HFFc6 (cell line): ENCODE measurements at regions not wholly inside any gene's neighbourhood (a gene's known extent, or its start where the extent isn't known, plus 50 kb on each side); places are given as distances from the start of the nearest gene placed in this dataset.
A peak's percentile ranks its signal among the peaks of the same experiment; 100 is the strongest.
"Not testable (repeated sequence)": the region's sequence is repeated elsewhere in the genome, so short reads cannot be mapped to it uniquely, and the experiment has no call there.

Experiments used
- DNase-seq: peaks from one replicate; pipeline ENCODE4 v3.0.0-alpha.2; 2018
- H3K27ac Mint-ChIP-seq: 2 replicates; pipeline ENCODE4 v1.8.0; 2020; ENCODE audit warnings: mild to moderate bottlenecking, mixed read lengths
- H3K27me3 Mint-ChIP-seq: 2 replicates; pipeline ENCODE4 v1.8.0; 2021; ENCODE audit warnings: mild to moderate bottlenecking, moderate library complexity, mixed read lengths; ENCODE audit not compliant: insufficient read depth
- H3K36me3 Mint-ChIP-seq: 2 replicates; pipeline ENCODE4 v1.8.0; 2021; ENCODE audit warnings: low read depth, mixed read lengths
- H3K4me1 Mint-ChIP-seq: 2 replicates; pipeline ENCODE4 v1.8.0; 2020; ENCODE audit warnings: low read depth, mixed read lengths
- H3K4me3 Mint-ChIP-seq: 2 replicates; pipeline ENCODE4 v1.8.0; 2020; ENCODE audit warnings: mild to moderate bottlenecking, moderate library complexity, mixed read lengths
- H3K9me3 Mint-ChIP-seq: 2 replicates; pipeline ENCODE4 v1.8.0; 2020; ENCODE audit warnings: mild to moderate bottlenecking, mixed read lengths
- TF ChIP-seq, protein P1 (sequence below): fragments of 200-600 bp; sonication (generic); IDR thresholded peaks from 2 replicates; pipeline ENCODE4 v1.5.0; 2021; ENCODE audit warnings: antibody characterized with exemption, mild to moderate bottlenecking

DNA sequence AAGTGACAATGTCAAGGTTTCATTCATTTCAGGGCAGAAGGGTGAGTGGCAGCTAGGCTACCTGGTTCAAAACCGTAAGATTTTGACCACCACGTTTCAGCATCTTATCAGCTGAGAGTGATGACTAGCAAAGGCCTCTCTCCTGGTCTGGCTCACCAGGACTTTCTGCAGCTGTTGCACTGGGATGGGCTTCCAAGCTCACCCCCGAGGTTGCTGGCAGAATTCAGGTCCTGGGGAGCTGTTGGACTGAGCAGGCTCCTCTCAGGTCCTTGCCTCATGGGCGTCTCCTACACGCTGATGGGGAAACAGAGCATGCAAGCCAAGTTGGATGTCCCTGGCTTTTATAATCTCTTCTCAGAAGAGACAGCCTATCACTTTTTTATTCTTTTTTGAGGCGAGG, 88.8 kb upstream of the RNU6-1 start:
- TF ChIP-seq, protein P1, sequence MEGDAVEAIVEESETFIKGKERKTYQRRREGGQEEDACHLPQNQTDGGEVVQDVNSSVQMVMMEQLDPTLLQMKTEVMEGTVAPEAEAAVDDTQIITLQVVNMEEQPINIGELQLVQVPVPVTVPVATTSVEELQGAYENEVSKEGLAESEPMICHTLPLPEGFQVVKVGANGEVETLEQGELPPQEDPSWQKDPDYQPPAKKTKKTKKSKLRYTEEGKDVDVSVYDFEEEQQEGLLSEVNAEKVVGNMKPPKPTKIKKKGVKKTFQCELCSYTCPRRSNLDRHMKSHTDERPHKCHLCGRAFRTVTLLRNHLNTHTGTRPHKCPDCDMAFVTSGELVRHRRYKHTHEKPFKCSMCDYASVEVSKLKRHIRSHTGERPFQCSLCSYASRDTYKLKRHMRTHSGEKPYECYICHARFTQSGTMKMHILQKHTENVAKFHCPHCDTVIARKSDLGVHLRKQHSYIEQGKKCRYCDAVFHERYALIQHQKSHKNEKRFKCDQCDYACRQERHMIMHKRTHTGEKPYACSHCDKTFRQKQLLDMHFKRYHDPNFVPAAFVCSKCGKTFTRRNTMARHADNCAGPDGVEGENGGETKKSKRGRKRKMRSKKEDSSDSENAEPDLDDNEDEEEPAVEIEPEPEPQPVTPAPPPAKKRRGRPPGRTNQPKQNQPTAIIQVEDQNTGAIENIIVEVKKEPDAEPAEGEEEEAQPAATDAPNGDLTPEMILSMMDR = no peak
- H3K4me1 Mint-ChIP-seq = peaks cover 39% of the 10 kb centered on the region
- no peak for DNase-seq

DNA sequence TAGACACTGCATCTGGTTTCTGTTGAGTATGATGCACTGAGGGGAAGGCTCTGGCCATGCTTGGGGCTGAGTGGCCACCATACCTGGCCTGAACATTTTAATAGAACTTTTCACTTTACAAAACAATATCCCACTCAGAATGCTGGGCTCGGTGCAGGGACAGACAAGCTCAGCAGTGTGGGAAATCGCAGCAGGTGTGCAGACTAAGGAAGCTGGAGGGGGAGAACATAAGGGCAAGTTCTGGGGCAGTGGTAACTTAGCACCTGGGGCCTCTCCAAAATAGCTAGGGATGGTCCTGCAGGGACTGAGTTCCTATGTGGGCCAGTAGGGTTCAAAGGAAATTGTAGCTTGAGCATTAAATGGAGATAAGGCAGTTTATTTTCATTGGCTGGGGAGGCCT, 90.9 kb upstream of the RNU6-1 start:
- Mint-ChIP-seq H3K27ac (no peak overlapping the region), H3K4me1 (peaks cover 34% of the 10 kb centered on the region), H3K27me3 (peaks cover 11% of the 10 kb centered on the region), H3K4me3 (no peak overlapping the region), H3K9me3 (no peaks in the 10 kb centered on the region), H3K36me3 (no peaks in the 10 kb centered on the region)
- TF ChIP-seq, protein P1 = no peak
- DNase-seq = no peak

More for the DNA sequence above, 88.8 kb upstream of the RNU6-1 start:
- Mint-ChIP-seq H3K9me3 (no peaks in the 10 kb centered on the region), H3K27ac (peak overlapping the region; percentile 72; the same call in 1 of the 2 replicates), H3K36me3 (no peaks in the 10 kb centered on the region), H3K4me3 (no peak overlapping the region), H3K27me3 (peaks cover 14% of the 10 kb centered on the region)

DNA sequence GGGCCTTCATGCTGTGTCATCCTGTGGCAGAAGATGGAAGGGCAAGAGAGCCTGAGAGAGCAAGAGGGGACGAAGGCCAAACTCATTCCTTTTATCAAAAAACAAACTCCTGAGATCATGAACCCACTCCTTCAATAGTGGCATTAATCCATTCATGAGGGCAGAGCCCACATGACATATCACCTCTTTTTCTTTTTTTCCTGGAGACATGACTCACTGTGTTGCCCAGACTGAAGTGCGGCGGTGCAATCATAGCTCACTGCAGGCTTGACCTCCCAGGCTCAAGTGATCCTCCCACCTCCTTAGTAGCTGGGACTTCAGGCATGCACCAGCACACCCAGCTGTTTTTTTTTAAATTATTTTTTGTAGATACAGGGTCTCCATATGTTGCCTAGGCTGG, 92.0 kb upstream of the RNU6-1 start:
- H3K4me1 Mint-ChIP-seq = peaks cover 25% of the 10 kb centered on the region
- H3K27ac Mint-ChIP-seq = no peak overlapping the region
- H3K9me3 Mint-ChIP-seq = no peaks in the 10 kb centered on the region
- no peak overlapping the region for H3K4me3 Mint-ChIP-seq
- H3K27me3 Mint-ChIP-seq = peaks cover 11% of the 10 kb centered on the region
- TF ChIP-seq, protein P1 = no peak
- no peak for DNase-seq
- no peaks in the 10 kb centered on the region for H3K36me3 Mint-ChIP-seq

DNA sequence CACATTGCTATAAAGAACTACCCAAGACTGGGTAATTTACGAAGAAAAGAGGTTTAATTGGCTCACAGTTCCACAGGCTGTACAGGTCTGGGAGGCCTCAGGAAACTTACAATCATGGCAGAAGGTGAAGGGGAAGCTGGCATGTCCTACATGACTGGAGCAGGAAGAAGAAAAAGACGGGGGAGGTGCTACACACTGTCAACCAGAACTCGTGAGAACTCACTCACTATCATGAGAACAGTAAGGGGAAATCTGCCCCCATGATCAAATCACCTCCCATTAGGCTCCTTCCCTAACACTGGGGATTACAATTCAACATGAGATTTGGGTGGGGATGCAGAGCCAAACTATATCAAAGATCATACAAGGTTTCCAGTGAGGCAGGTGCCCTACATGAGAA, 94.3 kb upstream of the RNU6-1 start:
- not testable (repeated sequence) for H3K36me3 Mint-ChIP-seq
- peaks cover 12% of the 10 kb centered on the region; the same call in 1 of the 2 replicates for H3K4me1 Mint-ChIP-seq

DNA sequence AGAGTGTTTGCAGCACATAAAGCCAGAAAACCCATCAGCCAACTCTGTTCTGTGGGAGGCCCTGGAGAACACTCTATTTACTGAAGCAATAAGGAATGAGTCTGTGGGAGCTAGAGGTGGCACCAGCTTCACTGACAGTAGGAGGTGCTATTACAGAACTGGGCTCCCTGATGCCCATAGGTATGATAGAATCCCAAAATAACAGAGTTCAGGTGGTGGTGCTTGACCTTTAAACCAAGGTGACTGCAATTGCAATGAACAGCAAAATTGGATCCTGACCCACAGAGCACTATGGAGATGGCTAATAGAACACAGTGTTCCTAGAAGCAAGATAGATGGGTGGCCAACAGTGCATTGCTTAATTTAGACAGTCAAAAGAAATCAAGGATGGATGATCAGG, 95.4 kb upstream of the RNU6-1 start:
- no peaks in the 10 kb centered on the region for H3K9me3 Mint-ChIP-seq
- TF ChIP-seq, protein P1 = no peak
- H3K4me1 Mint-ChIP-seq = peaks cover 12% of the 10 kb centered on the region; the same call in 1 of the 2 replicates
- H3K27me3 Mint-ChIP-seq = peaks cover 13% of the 10 kb centered on the region
- no peaks in the 10 kb centered on the region for H3K36me3 Mint-ChIP-seq
- DNase-seq = no peak
- no peak overlapping the region for H3K27ac Mint-ChIP-seq
- H3K4me3 Mint-ChIP-seq = no peak overlapping the region

More for the DNA sequence above, 94.3 kb upstream of the RNU6-1 start:
- not testable (repeated sequence) for DNase-seq, H3K9me3 Mint-ChIP-seq, H3K4me3 Mint-ChIP-seq, H3K27ac Mint-ChIP-seq
- peaks cover 15% of the 10 kb centered on the region for H3K27me3 Mint-ChIP-seq

DNA sequence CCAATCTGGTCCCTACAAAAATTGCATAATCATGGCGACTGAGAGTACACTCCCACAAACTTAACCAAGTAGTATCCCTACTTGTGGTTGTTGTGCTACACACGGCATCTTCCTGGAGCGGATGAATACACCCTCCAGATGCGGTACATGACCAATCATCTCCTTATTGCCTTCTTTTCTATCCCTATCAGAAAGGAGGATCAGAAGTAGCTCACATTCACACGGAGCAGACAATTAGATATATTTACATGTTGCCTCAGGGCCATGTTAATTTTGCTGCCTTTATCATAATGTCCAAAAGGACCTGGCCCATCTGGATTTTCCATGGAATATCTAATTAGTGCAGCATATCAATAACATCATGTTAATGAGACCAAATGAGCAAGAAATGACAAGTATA, 96.4 kb upstream of the RNU6-1 start:
- peaks cover 12% of the 10 kb centered on the region; the same call in 1 of the 2 replicates for H3K4me1 Mint-ChIP-seq
- H3K4me3 Mint-ChIP-seq = no peak overlapping the region
- no peak overlapping the region for H3K27ac Mint-ChIP-seq
- no peaks in the 10 kb centered on the region for H3K9me3 Mint-ChIP-seq
- no peaks in the 10 kb centered on the region for H3K36me3 Mint-ChIP-seq
- DNase-seq = no peak
- TF ChIP-seq, protein P1 = no peak
- H3K27me3 Mint-ChIP-seq = peaks cover 10% of the 10 kb centered on the region
